ENCODE measurements at regions not wholly inside any gene's neighbourhood (a gene's known extent, or its start where the extent isn't known, plus 50 kb on each side); places are given as distances from the start of the nearest gene placed in this dataset.

- Mint-ChIP-seq H3K4me1 (peaks cover 4% of the 10 kb centered on the region), H3K4me3 (no peak overlapping the region), H3K27me3 (ENCODE audit: low read depth) (peaks cover 8% of the 10 kb centered on the region), H3K9me3 (peaks cover 12% of the 10 kb centered on the region), H3K27ac (no peak overlapping the region), H3K36me3 (peaks cover 8% of the 10 kb centered on the region)
- DNase-seq (ENCODE audit: low spot score) (no peak), ATAC-seq (no peak)
- CTCF ChIA-PET, result no interaction called here
- TF ChIP-seq MYBL2 (CRISPR knock-in tag; IDR thresholded peaks at IDR 0.05), result no peak
- no peak for TF ChIP-seq TEAD1 (CRISPR knock-in tag; IDR thresholded peaks at IDR 0.05)
- TF ChIP-seq, protein P1, sequence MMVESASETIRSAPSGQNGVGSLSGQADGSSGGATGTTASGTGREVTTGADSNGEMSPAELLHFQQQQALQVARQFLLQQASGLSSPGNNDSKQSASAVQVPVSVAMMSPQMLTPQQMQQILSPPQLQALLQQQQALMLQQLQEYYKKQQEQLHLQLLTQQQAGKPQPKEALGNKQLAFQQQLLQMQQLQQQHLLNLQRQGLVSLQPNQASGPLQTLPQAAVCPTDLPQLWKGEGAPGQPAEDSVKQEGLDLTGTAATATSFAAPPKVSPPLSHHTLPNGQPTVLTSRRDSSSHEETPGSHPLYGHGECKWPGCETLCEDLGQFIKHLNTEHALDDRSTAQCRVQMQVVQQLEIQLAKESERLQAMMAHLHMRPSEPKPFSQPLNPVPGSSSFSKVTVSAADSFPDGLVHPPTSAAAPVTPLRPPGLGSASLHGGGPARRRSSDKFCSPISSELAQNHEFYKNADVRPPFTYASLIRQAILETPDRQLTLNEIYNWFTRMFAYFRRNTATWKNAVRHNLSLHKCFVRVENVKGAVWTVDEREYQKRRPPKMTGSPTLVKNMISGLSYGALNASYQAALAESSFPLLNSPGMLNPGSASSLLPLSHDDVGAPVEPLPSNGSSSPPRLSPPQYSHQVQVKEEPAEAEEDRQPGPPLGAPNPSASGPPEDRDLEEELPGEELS (CRISPR knock-in tag; IDR thresholded peaks at IDR 0.05), result no peak
- no peak for TF ChIP-seq JAZF1 (CRISPR knock-in tag; IDR thresholded peaks at IDR 0.05)
- no peak for TF ChIP-seq KAT7 (CRISPR knock-in tag; IDR thresholded peaks at IDR 0.05; ENCODE audit: borderline replicate concordance)
- no peak for TF ChIP-seq CREM (CRISPR knock-in tag; IDR thresholded peaks at IDR 0.05)
- TF ChIP-seq TCF7 (CRISPR knock-in tag; IDR thresholded peaks at IDR 0.05; ENCODE audit: low read depth), result no peak
- TF ChIP-seq, protein P2, sequence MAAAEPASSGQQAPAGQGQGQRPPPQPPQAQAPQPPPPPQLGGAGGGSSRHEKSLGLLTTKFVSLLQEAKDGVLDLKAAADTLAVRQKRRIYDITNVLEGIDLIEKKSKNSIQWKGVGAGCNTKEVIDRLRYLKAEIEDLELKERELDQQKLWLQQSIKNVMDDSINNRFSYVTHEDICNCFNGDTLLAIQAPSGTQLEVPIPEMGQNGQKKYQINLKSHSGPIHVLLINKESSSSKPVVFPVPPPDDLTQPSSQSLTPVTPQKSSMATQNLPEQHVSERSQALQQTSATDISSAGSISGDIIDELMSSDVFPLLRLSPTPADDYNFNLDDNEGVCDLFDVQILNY (CRISPR knock-in tag; IDR thresholded peaks at IDR 0.05), result no peak
- TF ChIP-seq GTF2I (CRISPR knock-in tag; conservative IDR thresholded peaks at IDR 0.05), result no peak
- TF ChIP-seq FOXJ3 (CRISPR knock-in tag; IDR thresholded peaks at IDR 0.05; ENCODE audit: borderline replicate concordance), result no peak
- no peak for TF ChIP-seq CTCF (IDR thresholded peaks at IDR 0.05)
- no peak for TF ChIP-seq SP1 (CRISPR knock-in tag; conservative IDR thresholded peaks at IDR 0.05)
- no peak for TF ChIP-seq HMGXB4 (CRISPR knock-in tag; IDR thresholded peaks at IDR 0.05)
- POLR2A ChIA-PET, result no interaction called here
Measured at GRCh38 chr17:77566566-77567138, 391.9 kb upstream of the TNRC6C start.

- ATAC-seq, result no peak
- peaks cover 12% of the 10 kb centered on the region for H3K4me1 Mint-ChIP-seq
- ChIA-PET POLR2A (no interaction called here), CTCF (no interaction called here)
- no peak for DNase-seq (ENCODE audit: low spot score)
- H3K27ac Mint-ChIP-seq, result no peak overlapping the region
- H3K9me3 Mint-ChIP-seq, result peaks cover 4% of the 10 kb centered on the region; the same call in 1 of the 2 replicates
- H3K36me3 Mint-ChIP-seq, result no peaks in the 10 kb centered on the region
- H3K27me3 Mint-ChIP-seq (ENCODE audit: low read depth), result peaks cover 23% of the 10 kb centered on the region
- H3K4me3 Mint-ChIP-seq, result no peak overlapping the region
- TF ChIP-seq RELA (CRISPR knock-in tag; IDR thresholded peaks at IDR 0.05; ENCODE audit: borderline replicate concordance) (no peak), CTCF (IDR thresholded peaks at IDR 0.05) (no peak), ZBTB21 (CRISPR knock-in tag; IDR thresholded peaks at IDR 0.05; ENCODE audit: borderline replicate concordance) (no peak), AFF4 (CRISPR knock-in tag; IDR thresholded peaks at IDR 0.05; ENCODE audit: borderline replicate concordance) (no peak), TP53 (CRISPR knock-in tag; IDR thresholded peaks at IDR 0.05) (no peak), CREB1 (CRISPR knock-in tag; IDR thresholded peaks at IDR 0.05) (no peak), ZNF423 (CRISPR knock-in tag; IDR thresholded peaks at IDR 0.05) (no peak)
- TF ChIP-seq, protein P3, sequence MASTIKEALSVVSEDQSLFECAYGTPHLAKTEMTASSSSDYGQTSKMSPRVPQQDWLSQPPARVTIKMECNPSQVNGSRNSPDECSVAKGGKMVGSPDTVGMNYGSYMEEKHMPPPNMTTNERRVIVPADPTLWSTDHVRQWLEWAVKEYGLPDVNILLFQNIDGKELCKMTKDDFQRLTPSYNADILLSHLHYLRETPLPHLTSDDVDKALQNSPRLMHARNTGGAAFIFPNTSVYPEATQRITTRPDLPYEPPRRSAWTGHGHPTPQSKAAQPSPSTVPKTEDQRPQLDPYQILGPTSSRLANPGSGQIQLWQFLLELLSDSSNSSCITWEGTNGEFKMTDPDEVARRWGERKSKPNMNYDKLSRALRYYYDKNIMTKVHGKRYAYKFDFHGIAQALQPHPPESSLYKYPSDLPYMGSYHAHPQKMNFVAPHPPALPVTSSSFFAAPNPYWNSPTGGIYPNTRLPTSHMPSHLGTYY (CRISPR knock-in tag; IDR thresholded peaks at IDR 0.05), result no peak
Measured at GRCh38 chr17:77568540-77568939, 390.0 kb upstream of the TNRC6C start.

Data from WTC11 (cell line).